ENCODE measurements at regions not wholly inside any gene's neighbourhood (a gene's known extent, or its start where the extent isn't known, plus 50 kb on each side); places are given as distances from the start of the nearest gene placed in this dataset.

DNA sequence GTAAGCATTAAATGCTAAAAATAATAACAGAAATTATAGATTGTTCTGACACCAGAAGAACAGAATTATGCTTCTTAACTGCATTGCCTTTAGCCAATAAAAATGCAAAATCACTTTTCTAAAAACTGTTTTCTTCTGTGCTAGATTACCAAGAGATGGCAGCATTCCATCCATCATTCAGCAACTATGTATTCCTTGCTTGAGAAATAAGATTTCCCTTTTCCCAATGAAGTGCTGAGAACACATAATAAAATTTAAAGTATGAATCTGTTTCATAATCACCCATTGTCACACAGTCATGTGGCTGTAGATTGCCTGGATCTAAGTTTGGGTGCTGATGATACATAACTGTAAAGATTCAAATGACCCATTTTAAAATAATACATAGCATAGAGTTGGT lies 504.2 kb downstream of the TDRD15 start:
- DNase-seq (ENCODE audit: low spot score), result no peak

DNA sequence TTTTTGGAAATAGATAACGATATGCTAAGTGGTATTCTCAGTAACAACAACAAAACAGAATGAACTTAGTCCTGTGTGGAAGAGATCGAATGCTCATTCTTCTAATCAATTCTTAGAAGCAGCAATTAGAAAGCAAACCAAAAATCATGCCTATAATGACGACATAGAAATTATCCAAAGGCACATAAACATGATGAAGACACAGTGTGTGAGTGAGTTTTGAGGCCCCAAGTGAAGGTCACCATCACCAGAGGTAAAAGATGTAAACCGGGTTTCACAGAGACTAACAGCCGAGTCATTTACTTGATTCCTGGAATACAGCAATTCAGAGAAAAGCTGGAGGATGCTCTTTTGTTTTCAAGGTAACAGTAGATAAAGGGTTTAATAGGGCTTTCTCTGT lies 509.2 kb downstream of the TDRD15 start:
- no peak for DNase-seq (ENCODE audit: low spot score)

DNA sequence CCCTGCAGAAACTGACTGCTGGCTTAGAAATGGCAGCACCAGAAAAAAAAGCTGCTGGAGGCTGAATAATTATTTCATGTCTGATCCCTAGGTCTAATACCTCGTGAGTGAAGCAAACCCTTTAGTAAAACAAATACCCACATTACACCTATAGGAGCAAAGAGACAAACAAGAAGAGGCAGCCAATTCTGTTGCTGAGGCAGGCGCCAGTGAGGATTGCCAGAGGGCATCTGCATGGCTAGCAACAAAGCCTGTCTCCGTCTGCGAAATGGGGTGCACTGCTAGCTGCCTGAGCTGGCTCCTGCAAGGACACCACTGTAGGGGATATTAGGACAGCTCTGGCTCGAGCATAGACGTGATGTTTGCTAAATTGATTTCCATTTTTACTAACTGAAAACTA lies 509.7 kb downstream of the TDRD15 start:
- no peak for DNase-seq (ENCODE audit: low spot score)

DNA sequence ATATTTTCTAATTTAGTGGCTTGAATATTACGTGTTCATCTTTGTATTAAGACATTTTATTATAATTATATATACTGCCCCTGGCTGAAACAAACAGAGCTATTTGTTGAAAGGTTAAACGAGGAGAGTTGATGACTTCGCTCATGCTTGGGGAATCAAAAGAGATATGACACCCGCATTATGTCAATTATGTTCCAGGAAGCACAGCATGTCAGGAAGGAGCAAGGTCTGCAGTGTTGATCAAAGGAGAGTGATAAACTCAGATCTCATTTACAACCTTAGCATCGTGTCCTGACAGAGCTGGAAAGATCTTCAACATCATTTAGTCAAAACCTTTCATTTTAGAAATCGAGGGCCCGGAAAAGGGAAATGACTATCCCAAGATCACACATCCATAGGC lies 510.1 kb downstream of the TDRD15 start:
- DNase-seq (ENCODE audit: low spot score), result no peak

DNA sequence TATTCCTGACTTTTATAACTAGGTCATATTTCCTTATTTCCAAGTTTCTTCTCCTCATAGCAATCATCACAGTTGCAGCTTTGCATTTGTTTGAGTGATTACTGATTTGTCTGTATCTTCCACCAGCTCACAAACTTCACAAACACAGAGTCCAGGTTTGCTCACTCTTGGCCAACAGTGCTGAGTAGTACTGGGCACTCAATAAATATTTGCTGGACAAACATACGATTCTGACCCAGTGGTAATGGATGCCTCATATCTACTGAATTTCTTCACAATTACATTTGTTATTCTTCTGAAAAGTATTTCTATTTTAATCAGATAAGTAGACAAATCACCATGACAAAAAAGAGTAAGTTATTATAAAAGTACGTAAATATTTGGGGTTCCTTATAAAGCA lies 516.3 kb downstream of the TDRD15 start:
- no peak for DNase-seq (ENCODE audit: low spot score)

DNA sequence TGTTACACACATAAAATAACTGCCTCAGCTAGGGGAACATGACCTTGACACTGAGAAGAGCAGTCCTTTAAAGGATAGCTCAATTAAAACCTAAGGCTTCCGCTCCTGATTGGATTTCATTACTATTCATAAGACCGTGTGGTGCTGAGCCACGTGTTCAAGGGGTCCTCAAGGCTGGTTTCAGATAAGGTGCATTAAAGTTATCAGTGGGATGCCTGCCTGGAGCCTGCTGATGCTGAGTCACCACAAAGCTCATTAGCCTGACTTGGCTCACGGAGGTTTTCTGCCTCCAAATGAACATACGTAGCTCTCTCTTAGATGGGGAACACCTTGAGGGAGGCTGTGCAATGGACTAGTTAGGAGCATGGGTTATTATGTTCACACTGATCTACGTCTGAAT lies 518.9 kb downstream of the TDRD15 start:
- DNase-seq (ENCODE audit: low spot score), result no peak

DNA sequence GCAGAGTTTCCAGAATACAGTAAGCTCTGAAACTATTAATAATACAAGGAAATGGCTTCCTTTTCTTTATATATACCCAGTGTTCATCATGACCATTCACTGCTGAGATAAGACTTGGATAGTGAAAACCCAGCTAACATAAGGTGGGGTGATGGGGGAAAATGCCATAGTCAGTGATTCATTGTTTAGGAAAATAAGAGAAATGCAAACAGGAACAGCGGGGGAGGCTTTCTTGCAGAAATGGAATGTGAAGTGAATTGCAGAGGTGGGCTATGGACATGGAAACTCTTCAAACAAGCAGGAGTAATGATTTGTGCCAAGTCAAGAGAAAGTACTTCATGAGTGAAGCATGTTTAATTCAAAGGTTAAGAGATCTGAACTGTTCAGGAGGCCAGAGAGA lies 519.4 kb downstream of the TDRD15 start:
- no peak for DNase-seq (ENCODE audit: low spot score)

DNA sequence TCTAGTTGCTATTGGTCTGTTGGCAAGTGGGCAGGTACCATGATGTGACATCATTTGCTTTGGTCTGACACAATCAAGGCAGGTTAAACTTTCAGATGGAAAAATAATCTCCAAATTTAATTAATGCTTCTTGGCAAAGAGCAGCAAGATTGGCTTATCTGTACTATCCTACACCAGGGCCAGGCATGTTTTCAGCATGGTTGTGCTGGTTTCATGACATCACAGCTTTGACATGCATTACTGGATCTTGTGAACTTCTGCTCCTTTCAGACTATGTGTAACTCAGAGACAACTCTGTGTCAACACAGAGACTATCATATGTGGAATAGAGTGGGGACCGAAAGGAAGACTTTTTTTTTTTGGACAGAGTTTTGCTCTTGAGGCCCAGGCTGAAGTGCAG lies 520.5 kb downstream of the TDRD15 start:
- no peak for DNase-seq (ENCODE audit: low spot score)

DNA sequence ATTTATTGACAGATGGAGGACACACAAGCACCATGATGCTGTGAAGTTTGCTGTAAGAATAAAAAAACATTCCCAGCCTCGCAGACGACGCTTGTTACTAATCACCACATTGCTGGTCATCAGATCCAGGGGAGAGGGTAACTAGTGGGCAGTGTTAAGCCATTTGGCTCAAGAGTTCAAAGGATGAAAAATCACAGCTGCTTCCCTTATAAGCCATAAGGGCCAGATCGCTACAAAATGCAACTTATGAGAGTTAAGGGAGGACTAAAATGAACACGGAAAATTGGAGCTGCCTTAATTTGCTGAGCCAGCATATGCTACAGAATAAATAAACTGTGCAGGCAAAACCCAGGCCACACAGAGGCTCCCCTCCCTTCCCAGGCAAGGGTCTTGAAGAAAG lies 522.6 kb downstream of the TDRD15 start:
- DNase-seq (ENCODE audit: low spot score), result no peak

DNA sequence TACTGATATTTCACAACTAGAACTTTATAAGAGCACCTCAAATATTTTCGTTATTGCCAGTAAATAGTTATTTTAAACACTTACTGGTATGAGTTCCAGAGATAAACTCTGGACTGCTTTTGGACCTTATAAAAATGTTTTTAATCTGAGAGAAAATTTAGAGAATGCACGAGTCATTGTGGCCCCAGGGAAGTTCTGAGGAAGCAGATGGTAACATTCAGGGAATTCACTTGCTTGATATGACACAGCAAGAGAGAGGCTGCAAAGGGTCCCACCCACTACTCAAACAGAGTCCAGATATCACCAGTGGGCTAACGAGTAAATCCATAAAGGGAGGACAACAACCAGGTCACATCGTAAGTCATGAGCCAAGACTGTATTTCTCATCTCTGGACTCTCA lies 526.8 kb downstream of the TDRD15 start:
- no peak for DNase-seq (ENCODE audit: low spot score)

DNA sequence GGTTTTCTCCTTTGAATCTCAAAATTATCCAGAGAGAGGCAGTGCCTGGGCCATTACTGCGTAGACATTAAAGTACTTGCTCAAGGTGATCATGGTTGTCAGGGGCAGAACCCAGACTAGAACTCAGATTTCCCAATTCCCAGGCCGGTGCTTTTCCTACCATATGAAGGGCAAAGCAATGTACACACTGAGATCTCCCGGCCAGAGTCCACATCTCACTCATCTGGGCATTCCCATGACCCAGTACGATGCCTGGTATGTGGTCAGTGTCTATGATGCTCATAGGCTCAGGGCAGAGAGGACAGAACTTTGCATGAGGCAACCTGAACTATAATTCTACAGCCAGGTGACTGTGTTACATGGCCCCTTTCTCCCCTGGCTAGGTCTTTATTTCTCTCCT lies 531.4 kb downstream of the TDRD15 start:
- no peak for DNase-seq (ENCODE audit: low spot score)

DNA sequence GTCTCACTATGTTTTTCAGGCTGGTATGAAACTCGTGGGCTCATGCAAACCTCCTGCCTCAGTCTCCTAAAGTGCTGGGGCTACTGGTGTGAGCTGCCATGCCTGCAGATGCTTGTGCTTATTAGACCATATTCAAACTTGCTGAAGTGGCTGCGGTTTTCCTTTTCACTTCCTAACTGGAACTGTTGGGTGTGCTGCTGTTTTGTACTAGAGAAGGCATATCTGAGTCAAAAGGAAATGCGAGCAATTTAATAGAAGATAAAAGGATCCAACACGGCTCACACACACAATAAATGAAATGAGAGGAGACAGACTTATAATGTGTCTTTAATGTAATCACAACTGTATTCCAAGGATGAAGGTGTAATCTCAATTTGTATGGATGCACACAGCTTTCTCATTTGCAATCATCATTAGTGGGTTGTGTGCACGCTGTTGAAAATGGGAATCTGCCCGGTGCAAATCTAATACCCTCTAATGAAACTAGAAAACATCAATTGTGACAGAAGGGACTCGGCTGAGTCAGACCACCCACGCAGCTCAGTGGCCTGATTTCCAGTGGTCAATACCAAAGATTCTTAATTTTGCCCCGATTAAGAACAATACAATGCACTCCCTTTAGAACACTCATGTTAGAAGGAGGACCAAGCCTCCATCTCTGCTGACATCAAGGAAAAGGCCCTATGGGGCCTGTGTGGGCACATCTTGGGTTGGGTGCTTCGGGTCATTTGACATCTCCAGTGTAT lies 532.7 kb downstream of the TDRD15 start:
- no peak for DNase-seq (ENCODE audit: low spot score)

DNA sequence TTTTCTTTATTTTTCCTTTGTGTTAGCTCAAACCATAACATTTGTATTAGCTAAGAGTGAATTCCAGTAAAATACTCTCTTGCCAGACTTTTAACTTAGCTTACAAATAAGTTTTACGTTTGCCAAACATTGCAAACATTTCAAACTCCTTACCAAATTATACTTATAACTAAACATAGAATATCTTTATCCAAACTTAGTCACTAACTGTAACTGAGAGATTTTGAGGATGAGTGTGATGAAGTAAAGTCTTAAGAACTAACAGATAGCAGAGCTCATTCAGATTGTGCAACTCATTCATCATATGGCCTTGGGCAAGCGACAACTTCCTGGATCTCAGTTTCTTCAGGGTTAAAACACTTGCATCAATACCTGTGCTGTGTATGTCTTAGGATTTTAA lies 533.7 kb downstream of the TDRD15 start:
- no peak for DNase-seq (ENCODE audit: low spot score)

DNA sequence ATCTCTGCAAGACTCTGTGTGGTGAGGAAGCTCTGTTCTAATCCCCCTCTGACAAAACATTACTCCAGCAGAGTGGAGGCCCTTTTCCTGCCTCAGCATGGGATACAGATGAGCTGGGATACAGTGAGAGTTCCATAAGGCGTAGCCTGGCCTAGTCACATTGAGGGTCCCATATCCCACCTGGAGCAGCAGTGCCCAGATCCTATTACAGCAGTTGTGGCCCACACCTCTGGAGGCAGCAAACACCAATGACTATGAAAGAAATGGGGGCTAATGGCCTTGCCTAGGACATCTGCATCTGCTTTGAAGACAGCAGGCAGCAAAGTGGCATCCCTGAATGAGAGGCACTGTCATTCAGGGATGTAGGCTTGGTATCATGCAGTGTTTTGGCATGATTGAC lies 534.5 kb downstream of the TDRD15 start:
- DNase-seq (ENCODE audit: low spot score), result no peak

DNA sequence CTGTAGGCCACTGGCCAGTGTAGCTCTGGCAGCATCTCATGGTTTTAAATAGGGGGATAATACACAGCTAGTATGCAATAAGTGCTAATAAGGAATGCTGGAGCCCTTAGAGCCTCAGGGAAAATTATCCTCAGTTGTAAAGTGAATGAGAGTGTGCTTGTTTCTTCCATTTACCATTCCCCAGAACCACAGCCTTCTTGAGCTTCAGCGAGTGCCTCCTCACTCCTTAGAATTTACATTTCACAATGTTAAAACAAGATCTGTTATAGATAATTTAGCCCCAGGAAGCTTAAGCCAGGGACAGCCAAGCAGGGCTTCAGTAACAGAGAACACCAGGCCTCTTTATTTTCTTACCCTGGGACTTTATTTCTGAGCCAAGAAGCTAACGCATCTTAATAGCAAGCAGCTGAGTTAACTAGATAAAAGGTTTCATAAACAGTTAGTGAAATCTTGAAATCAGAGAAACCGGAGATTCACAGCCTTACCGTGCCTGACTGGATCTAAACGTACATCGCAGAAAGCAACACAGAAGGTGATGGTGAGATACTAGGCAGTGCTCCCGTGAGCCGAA lies 535.2 kb downstream of the TDRD15 start:
- DNase-seq (ENCODE audit: low spot score), result no peak

DNA sequence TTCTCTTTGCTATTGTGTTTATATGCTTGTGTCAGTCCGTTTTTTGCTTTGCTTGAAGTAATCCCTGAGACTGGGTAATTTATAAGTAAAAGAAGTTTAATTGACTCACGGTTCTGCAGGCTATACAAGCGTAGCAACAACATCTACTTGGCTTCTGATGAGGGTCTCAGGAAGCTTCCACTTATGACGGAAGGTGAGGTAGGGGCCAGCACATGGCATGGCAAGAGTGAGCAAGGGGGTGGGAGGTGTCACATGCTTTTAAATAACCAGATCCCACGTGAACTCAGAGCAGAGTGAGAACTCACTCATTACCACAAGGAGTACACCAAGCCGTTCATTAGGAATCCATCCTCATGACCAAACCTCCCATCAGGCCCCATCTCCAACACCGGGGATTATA lies 540.3 kb downstream of the TDRD15 start:
- no peak for DNase-seq (ENCODE audit: low spot score)

DNA sequence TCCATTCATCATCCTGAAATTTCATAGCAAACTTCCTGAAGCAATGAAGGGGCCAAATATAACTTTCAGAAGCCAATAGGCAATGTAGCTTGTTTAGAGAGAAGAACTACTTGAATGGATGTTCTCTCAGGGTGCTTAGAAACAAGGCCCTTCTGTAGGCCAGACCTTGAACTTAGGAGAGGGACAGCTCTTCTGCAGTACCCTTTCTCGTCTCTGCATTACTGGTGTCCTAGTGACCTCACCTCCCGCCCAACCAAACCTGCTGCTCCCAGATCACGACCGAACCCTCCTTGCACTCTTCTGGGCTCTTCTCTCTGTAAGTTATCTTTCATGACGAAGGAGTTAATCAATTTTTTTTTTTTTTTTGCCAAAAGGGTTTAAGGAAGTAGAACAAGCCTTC lies 543.9 kb downstream of the TDRD15 start:
- no peak for DNase-seq (ENCODE audit: low spot score)

DNA sequence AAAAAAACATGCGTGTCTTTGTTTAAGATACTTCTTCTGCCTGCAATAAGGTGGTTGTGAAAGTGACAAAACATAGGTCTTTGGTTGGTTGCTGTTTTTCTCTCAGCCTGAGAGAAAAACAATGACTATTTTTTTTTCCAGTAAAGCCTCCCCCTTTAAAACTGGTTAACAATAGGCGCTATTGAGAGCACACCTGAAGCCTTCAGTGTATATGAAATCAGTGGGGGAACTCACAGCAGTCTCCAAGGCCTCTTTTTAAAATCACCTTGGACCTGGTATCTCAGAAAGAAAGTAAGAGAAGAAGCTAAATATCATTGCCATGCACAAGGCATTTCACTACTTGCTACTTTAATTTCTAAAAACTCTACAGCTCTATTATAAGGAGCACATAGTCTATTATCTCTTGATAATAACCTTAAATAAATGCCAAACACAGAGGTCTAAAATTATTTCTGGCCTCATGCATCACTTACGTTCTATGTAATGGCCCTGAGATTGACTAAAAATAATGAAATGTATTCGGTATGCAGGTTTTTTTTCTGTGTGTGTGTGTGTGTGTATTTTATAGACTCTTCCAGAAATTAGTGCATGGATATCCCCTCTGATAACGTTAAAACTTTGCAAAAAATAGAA lies 544.4 kb downstream of the TDRD15 start:
- DNase-seq (ENCODE audit: low spot score), result no peak

DNA sequence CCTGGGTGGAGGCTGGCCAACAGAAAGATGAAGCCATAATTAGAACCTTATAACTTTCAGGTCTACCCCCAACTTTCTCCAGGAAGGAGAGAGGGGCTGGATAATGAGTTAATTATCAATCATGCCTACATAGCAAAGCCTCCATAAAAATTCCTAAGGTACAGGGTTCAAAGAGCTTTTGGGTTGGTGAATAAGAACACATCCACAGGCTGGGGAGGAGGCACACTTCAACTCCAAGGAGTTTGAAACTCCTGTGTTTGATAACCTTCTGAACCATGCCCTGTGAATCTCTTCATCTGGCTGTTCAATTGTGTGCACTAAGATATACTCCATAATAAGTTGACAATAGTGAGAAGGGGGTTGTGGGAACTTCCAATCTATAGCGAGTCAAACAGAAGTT lies 552.3 kb downstream of the TDRD15 start:
- no peak for DNase-seq (ENCODE audit: low spot score)

DNA sequence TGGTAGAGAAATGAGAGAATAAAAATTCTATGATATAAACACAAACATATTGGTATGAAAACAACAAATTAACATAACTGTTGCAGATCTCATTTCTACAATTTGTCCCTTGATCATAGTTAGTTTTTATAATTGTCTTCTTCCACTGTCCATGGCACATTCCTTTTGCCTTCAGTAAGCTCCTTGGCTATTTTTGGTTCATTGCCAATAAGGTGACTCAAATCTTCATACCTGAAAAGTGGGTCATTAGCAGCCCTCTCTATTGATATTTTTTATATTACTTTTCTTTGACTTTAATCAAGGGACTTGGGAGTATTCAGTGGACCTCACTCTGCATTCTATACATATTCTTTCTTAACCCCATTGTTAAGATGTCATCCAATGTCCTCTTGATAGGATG lies 552.9 kb downstream of the TDRD15 start:
- no peak for DNase-seq (ENCODE audit: low spot score)

DNA sequence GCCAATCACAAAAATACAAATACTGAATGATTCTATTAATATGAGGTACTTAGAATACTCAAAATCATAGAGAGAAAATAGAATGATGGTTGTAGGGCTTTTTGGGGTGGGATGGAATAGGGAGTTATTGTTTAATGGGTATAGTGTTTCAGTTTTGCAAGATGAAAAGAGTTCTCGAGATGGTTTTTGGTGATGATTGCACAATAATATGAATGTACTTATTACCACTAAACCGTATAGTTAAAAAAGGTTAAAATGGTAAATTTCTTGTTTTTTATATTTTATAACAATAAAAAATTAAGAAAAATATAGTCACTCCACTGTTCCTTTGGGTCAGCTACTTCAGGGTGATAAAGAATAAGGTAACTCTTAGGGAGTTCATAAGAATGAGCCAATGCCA lies 560.1 kb downstream of the TDRD15 start:
- DNase-seq (ENCODE audit: low spot score), result no peak

DNA sequence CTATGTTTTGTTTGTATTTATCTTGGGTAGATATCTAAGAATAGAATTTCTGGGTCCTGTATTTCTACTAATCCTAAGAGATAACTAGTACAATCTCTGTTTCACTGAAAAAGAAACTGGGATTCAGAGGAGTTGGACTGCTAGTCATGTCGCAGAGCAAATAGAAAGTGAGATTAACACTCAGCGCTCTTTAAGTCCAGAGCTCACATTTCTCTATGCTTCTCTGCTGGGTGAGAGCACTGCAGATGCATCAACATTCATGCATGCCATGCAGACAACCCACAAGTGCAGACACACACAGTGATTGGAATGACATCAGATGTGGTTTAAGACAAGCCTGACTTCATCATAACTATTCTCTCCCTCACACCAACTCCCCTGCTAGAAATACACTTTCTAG lies 563.8 kb downstream of the TDRD15 start:
- no peak for DNase-seq (ENCODE audit: low spot score)

DNA sequence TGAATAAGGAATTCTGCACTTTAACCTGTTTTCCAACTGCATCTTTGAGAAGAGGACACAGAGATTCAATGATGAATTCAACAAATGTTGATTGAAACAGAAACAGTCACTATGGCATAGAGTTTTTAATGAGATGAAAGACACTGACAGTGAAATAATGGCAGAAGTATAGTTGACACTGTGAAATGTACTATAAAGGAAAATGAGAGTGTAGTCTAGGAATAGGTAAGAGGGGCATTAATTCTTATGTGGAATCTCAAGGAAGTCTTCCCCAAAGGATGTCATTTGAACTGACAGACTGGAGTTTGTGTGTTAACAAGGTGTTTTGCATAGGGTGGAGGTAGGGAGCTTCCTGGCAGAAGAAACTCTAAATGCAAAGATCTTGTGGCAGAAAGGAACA lies 566.2 kb downstream of the TDRD15 start:
- DNase-seq (ENCODE audit: low spot score), result no peak

DNA sequence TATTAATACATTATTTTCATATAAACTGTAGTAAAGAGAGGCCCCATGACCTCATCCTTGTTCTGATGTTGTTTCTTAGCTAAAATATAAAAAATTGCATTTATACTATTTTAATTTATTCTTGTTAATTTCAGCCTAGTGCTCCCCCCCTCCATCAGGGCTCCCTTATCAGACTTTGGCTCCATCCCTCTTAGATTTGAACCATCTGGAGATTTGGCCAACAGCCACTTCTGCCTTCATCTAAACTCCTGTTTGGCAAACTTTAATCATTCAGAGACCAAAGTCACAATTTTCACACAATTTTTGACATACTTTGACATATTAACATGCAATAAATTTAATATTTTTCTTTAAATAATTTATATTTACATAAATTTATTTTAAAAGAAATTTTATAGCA lies 569.3 kb downstream of the TDRD15 start:
- DNase-seq (ENCODE audit: low spot score), result no peak

All from ureter (tissue), 1 donor.